ENCODE measurements at regions not wholly inside any gene's neighbourhood (a gene's known extent, or its start where the extent isn't known, plus 50 kb on each side); places are given as distances from the start of the nearest gene placed in this dataset.

DNA sequence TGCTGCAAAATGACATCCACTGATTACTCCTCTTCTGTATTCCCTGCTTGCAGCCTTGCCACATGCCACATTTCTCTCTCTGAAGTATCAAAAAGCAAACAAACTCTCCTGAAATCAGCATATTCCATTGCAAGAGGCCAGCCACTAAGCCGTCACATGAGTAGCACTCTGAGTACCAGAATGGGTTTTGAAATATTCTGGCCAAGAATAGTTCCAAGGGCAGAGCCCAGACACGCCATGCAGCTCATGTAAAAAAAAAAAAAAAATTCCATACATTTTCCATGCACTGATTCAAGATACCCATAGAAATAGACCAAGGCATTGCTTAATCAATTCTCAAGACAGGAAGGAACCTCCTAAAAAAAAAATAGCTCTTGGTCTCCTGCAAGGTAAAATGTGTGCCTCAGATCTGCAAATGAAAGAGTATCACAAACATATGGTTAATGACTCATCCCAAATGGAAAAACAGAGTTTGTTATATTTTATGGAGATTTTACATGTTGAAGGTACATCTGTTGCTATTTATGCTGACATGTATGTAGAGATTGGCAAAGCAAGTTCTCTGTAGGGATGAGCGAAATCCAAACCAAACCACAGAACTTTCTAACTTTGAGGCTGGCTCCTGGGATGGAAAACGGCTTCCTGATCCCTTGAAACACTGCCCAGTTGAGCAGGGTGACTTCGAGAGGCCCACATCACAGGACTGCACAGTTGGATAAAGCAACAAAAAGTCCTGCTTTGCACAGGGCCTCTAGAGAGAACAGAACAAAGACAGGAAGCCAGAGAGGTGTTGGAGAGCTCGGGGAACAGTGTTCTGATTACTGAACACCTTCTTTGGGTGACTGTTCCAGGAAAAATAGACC, 346.2 kb downstream of the ZNF521 start:
- TF ChIP-seq, protein P1, sequence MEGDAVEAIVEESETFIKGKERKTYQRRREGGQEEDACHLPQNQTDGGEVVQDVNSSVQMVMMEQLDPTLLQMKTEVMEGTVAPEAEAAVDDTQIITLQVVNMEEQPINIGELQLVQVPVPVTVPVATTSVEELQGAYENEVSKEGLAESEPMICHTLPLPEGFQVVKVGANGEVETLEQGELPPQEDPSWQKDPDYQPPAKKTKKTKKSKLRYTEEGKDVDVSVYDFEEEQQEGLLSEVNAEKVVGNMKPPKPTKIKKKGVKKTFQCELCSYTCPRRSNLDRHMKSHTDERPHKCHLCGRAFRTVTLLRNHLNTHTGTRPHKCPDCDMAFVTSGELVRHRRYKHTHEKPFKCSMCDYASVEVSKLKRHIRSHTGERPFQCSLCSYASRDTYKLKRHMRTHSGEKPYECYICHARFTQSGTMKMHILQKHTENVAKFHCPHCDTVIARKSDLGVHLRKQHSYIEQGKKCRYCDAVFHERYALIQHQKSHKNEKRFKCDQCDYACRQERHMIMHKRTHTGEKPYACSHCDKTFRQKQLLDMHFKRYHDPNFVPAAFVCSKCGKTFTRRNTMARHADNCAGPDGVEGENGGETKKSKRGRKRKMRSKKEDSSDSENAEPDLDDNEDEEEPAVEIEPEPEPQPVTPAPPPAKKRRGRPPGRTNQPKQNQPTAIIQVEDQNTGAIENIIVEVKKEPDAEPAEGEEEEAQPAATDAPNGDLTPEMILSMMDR (conservative IDR thresholded peaks at IDR 0.05) = no peak
- Histone ChIP-seq H3K23me2 (ENCODE audit: insufficient read length, low read depth, low read length, poor library complexity, severe bottlenecking) (no peaks in the 10 kb centered on the region), H3K9me3 (ENCODE audit: control insufficient read depth, low read depth, low read length) (no peaks in the 10 kb centered on the region), H2AK5ac (ENCODE audit: insufficient read length, low read length) (no peak overlapping the region), H2BK12ac (ENCODE audit: insufficient read length, low read depth, low read length) (no peak overlapping the region), H2BK5ac (ENCODE audit: insufficient read length, low read length) (no peak overlapping the region), H3K27ac (ENCODE audit: insufficient read length, low read depth, low read length) (no peak overlapping the region), H3K79me2 (ENCODE audit: insufficient read depth, low read length) (no peaks in the 10 kb centered on the region), H3K9ac (ENCODE audit: extremely low read depth, insufficient read length, low read length) (no peak overlapping the region), H2BK15ac (ENCODE audit: low read depth, low read length) (no peak overlapping the region), H3K27me3 (ENCODE audit: insufficient read depth, low read length) (no peaks in the 10 kb centered on the region), H2BK120ac (ENCODE audit: low read depth, low read length, poor library complexity, severe bottlenecking) (no peak overlapping the region), H3K23ac (ENCODE audit: insufficient read length, low read depth, low read length) (no peak overlapping the region), H3K4ac (ENCODE audit: low read depth, low read length) (no peak overlapping the region), H2BK20ac (ENCODE audit: low read depth, low read length, poor library complexity, severe bottlenecking) (no peak overlapping the region), H3K14ac (ENCODE audit: insufficient read depth, low read length) (no peak overlapping the region), H2AFZ (ENCODE audit: low read length) (no peak overlapping the region), H3T11ph (ENCODE audit: low read length) (no peak overlapping the region), H4K91ac (ENCODE audit: insufficient read length, low read depth, low read length) (no peak overlapping the region), H3K4me2 (ENCODE audit: insufficient read depth, insufficient read length, low read length) (no peak overlapping the region), H4K5ac (ENCODE audit: insufficient read length, low read depth, low read length) (no peak overlapping the region), H3K79me1 (ENCODE audit: insufficient read depth, low read depth, low read length, poor library complexity, severe bottlenecking) (no peaks in the 10 kb centered on the region), H4K8ac (replicated peaks; ENCODE audit: insufficient read length, low read depth, low read length) (no peak overlapping the region), H3K18ac (ENCODE audit: insufficient read length, low read depth, low read length) (no peak overlapping the region), H3K4me1 (ENCODE audit: insufficient read depth, low read length) (no peaks in the 10 kb centered on the region; the same call in 1 of the 2 replicates), H4K20me1 (ENCODE audit: control insufficient read depth, insufficient read depth, insufficient read length) (no peaks in the 10 kb centered on the region), H3K56ac (ENCODE audit: insufficient read length, low read depth, low read length) (no peak overlapping the region)
- Mint-ChIP-seq H3K27ac (no peak overlapping the region), H3K36me3 (ENCODE audit: insufficient read depth in 1 of 3, low read depth in 3 of 3) (peaks cover 0 to 3% (median 2%) of the 10 kb centered on the region in 3 experiments; a peak in 3 of 7 replicates), H3K27me3 (ENCODE audit: low read depth) (peaks cover under 1% of the 10 kb centered on the region; the same call in 1 of the 2 replicates), H3K9me3 (peaks cover 8 to 20% of the 10 kb centered on the region in 2 experiments), H3K4me1 (peaks cover 0 to 2% of the 10 kb centered on the region in 2 experiments; a peak in 1 of 4 replicates), H3K4me3 (no peak overlapping the region)
- no peak for DNase-seq
- no CpG with 5 or more reads among the region's 6 CpGs for WGBS (ENCODE audit: extremely low coverage, insufficient read length, low lambda C conversion rate)
